ENCODE measurements at regions not wholly inside any gene's neighbourhood (a gene's known extent, or its start where the extent isn't known, plus 50 kb on each side); places are given as distances from the start of the nearest gene placed in this dataset.
A peak's percentile ranks its signal among the peaks of the same experiment; 100 is the strongest.

DNA sequence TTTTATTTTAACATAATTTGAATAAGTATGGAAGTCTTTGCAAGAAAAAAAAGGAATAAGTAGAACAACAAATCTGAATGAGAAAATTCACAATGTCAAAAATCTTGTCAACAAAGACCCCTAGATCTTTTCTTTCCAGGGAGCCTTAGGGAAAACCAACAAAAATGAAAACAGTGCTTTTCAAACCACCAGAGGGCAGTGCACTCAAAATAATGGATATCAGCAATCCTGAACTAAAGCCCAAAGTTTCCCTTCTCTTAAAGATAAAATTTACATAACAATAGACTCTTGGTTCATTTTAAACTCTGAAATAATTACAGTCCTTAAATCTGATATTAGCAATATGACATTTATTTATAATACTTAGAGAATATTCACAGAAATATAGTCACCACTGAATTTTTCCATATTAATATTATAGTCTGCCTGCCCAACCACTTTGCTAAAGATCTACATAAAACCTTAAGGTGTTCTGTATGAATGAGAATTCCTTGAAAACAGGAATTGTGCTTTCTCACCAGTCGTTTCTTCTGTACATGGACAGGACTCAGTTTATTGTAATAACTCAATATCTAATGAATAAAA is 105.3 kb upstream of the BMP5 start:
- peak; percentile 37 for DNase-seq
- TF ChIP-seq, protein P1, sequence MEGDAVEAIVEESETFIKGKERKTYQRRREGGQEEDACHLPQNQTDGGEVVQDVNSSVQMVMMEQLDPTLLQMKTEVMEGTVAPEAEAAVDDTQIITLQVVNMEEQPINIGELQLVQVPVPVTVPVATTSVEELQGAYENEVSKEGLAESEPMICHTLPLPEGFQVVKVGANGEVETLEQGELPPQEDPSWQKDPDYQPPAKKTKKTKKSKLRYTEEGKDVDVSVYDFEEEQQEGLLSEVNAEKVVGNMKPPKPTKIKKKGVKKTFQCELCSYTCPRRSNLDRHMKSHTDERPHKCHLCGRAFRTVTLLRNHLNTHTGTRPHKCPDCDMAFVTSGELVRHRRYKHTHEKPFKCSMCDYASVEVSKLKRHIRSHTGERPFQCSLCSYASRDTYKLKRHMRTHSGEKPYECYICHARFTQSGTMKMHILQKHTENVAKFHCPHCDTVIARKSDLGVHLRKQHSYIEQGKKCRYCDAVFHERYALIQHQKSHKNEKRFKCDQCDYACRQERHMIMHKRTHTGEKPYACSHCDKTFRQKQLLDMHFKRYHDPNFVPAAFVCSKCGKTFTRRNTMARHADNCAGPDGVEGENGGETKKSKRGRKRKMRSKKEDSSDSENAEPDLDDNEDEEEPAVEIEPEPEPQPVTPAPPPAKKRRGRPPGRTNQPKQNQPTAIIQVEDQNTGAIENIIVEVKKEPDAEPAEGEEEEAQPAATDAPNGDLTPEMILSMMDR (IDR thresholded peaks at IDR 0.05; ENCODE audit: low read depth, low read length), result peak; percentile 51; the same call in 1 of the 2 replicates
- Histone ChIP-seq H3K36me3 (no peaks in the 10 kb centered on the region), H3K4me3 (ENCODE audit: low read depth, low read length) (no peak overlapping the region), H3K27me3 (ENCODE audit: insufficient read depth, low read depth, severe bottlenecking) (no peaks in the 10 kb centered on the region), H3K27ac (no peak overlapping the region), H3K9me3 (ENCODE audit: severe bottlenecking) (no peaks in the 10 kb centered on the region)

DNA sequence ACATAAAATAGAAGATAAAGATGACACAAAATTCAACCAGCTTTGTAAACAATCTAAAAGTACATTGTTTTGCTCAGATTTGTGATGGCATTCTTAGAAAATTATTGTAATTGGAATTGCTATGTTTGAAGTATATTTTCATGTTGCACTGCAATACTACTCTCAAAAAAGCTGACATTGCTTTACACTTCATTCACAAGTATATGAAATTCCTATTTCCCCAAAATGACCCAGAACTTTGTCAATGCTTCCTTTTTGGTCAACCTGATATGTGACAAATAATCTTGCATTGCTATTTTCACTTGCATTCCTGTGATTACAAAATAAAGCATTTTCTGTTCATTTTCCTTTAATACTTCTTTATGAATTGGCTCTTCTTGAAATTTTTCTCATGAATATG is 104.1 kb upstream of the BMP5 start:
- Histone ChIP-seq H3K9me3 (ENCODE audit: severe bottlenecking) (no peaks in the 10 kb centered on the region), H3K36me3 (no peaks in the 10 kb centered on the region), H3K4me3 (ENCODE audit: low read depth, low read length) (no peak overlapping the region), H3K27ac (no peak overlapping the region), H3K27me3 (ENCODE audit: insufficient read depth, low read depth, severe bottlenecking) (no peaks in the 10 kb centered on the region)
- no peak for DNase-seq
- TF ChIP-seq, protein P1 (IDR thresholded peaks at IDR 0.05; ENCODE audit: low read depth, low read length), result no peak

DNA sequence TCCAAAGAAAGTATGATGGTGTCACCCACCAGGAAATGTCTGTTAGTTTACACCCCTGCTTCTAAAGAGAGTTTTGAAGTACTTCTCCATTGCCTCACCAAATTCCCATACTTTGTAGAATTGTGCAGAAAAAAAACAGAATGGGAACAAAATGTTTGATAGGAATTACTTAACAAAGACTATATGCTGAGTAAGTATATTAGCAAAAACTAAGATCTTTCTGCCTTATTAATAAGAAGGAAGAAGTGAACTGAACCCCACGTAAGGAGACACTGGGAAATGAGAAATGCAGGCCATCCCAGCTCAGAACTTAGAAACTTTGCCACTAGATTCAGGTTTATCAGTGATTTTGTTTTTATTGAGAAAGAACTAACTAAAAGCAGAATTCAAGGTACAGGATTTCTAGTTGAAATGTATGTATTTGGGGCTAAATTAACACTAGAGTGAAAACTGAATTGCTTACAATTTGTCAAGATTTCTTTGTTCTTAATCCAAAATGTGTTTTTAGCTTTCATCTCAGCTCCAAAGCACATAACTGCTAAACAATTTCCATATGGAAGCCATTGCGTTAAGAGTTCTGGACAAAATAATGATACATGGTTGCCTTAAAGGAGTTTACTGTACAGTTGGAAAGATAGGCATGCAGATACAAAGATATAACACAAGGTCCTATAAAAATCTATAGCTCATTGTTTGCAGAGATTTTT is 102.7 kb upstream of the BMP5 start:
- no peak overlapping the region for H3K4me3 ChIP-seq (ENCODE audit: low read depth, low read length)
- H3K9me3 ChIP-seq (ENCODE audit: severe bottlenecking), result no peaks in the 10 kb centered on the region
- H3K36me3 ChIP-seq, result no peaks in the 10 kb centered on the region
- H3K27me3 ChIP-seq (ENCODE audit: insufficient read depth, low read depth, severe bottlenecking), result no peaks in the 10 kb centered on the region
- no peak for DNase-seq
- TF ChIP-seq, protein P1 (IDR thresholded peaks at IDR 0.05; ENCODE audit: low read depth, low read length), result no peak
- H3K27ac ChIP-seq, result no peak overlapping the region

DNA sequence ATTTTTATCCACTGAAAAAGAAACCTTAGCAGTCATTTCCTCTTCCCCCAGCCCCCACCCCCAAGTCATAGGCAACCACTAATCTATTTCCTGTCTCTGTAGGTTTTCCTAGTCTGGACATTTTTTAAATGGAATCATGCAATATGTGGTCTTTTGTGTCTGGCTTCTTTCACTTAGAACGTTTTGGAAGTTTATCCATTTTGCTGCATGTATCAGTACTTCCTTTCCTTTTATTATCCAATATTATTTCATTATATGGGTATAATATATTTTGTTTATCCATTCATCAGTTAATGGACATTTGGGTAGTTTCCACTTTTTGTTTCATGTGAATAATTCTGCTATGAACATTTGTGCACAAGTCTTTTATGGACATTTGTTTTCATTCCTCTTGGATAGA is 99.3 kb upstream of the BMP5 start:
- H3K27ac ChIP-seq, result no peak overlapping the region

GRCh38 chr6:55972091-55972490 is 96.7 kb upstream of the BMP5 start:
- H3K4me3 ChIP-seq (ENCODE audit: low read depth, low read length), result no peak overlapping the region
- TF ChIP-seq, protein P1 (IDR thresholded peaks at IDR 0.05; ENCODE audit: low read depth, low read length), result no peak
- no peak for DNase-seq

More for the DNA sequence above, 99.3 kb upstream of the BMP5 start:
- TF ChIP-seq, protein P1 (IDR thresholded peaks at IDR 0.05; ENCODE audit: low read depth, low read length), result no peak
- no peak overlapping the region for H3K4me3 ChIP-seq (ENCODE audit: low read depth, low read length)
- H3K36me3 ChIP-seq, result no peaks in the 10 kb centered on the region
- DNase-seq, result no peak
- no peaks in the 10 kb centered on the region for H3K27me3 ChIP-seq (ENCODE audit: insufficient read depth, low read depth, severe bottlenecking)
- H3K9me3 ChIP-seq (ENCODE audit: severe bottlenecking), result no peaks in the 10 kb centered on the region

More at GRCh38 chr6:55972091-55972490, 96.7 kb upstream of the BMP5 start:
- no peaks in the 10 kb centered on the region for H3K27me3 ChIP-seq (ENCODE audit: insufficient read depth, low read depth, severe bottlenecking)
- H3K9me3 ChIP-seq (ENCODE audit: severe bottlenecking), result no peaks in the 10 kb centered on the region
- no peak overlapping the region for H3K27ac ChIP-seq
- no peaks in the 10 kb centered on the region for H3K36me3 ChIP-seq

All from WERI-Rb-1 (cell line).